GM23338 (cell line): ENCODE measurements at regions not wholly inside any gene's neighbourhood (a gene's known extent, or its start where the extent isn't known, plus 50 kb on each side); places are given as distances from the start of the nearest gene placed in this dataset.

Source experiments
- ATAC-seq: fragments of 200-7000 bp; cut with Tn5 transposase; 3 replicates; pipeline ENCODE4 v1.9.1; 2020
- DNase-seq: peaks from one replicate; pipeline ENCODE4 v3.0.0-alpha.2; 2015; ENCODE audit warnings: low spot score
- H2AFZ ChIP-seq: fragments of 200-600 bp; sonication (generic); 2 replicates; pipeline ENCODE4 v1.8.0; 2016; ENCODE audit warnings: antibody characterized with exemption, mild to moderate bottlenecking, moderate library complexity
- H3F3A ChIP-seq: fragments of 200-600 bp; sonication (generic); replicated peaks from 2 replicates; pipeline ENCODE4 v1.8.0; 2017; ENCODE audit warnings: antibody characterized with exemption, mixed run types, low read depth
- H3K27ac ChIP-seq: fragments of 200-600 bp; sonication (generic); 2 replicates; pipeline ENCODE4 v1.6.1; 2016; ENCODE audit warnings: low read depth
- H3K27me3 ChIP-seq: fragments of 200-600 bp; sonication (generic); 2 replicates; pipeline ENCODE4 v1.8.0; 2016; ENCODE audit warnings: mild to moderate bottlenecking, mixed run types, moderate library complexity; ENCODE audit not compliant: insufficient read depth
- H3K36me3 ChIP-seq: fragments of 200-600 bp; sonication (generic); 2 replicates; pipeline ENCODE4 v1.8.0; 2016; ENCODE audit warnings: mild to moderate bottlenecking; ENCODE audit not compliant: insufficient read depth
- H3K4me1 ChIP-seq: fragments of 200-600 bp; sonication (generic); 2 replicates; pipeline ENCODE4 v1.8.0; 2016; ENCODE audit warnings: mild to moderate bottlenecking, moderate library complexity; ENCODE audit not compliant: insufficient read depth
- H3K4me2 ChIP-seq: fragments of 200-600 bp; sonication (generic); 2 replicates; pipeline ENCODE4 v1.7.1; 2017; ENCODE audit warnings: mixed run types
- H3K4me3 ChIP-seq: fragments of 200-600 bp; sonication (generic); 2 replicates; pipeline ENCODE4 v1.6.1; 2016; ENCODE audit warnings: mixed run types
- H3K79me2 ChIP-seq: fragments of 200-600 bp; sonication (generic); replicated peaks from 2 replicates; pipeline ENCODE4 v1.8.0; 2017; ENCODE audit warnings: mild to moderate bottlenecking; ENCODE audit not compliant: insufficient read depth
- H3K9me2 ChIP-seq: fragments of 200-600 bp; sonication (generic); 2 replicates; pipeline ENCODE4 v1.8.0; 2017; ENCODE audit not compliant: insufficient read depth
- H4K20me1 ChIP-seq: fragments of 200-600 bp; sonication (generic); replicated peaks from 2 replicates; pipeline ENCODE4 v1.8.0; 2017; ENCODE audit warnings: mild to moderate bottlenecking; ENCODE audit not compliant: insufficient read depth
- H3K27ac Mint-ChIP-seq: 2 replicates; pipeline ENCODE4 v1.8.0; 2020; ENCODE audit warnings: inconsistent platforms, mild to moderate bottlenecking, moderate library complexity, mixed read lengths
- H3K27me3 Mint-ChIP-seq: 3 replicates; pipeline ENCODE4 v1.8.0; 2022; ENCODE audit warnings: low read depth, mild to moderate bottlenecking, moderate library complexity, mixed read lengths, inconsistent platforms; ENCODE audit not compliant: insufficient read depth, poor library complexity
- H3K36me3 Mint-ChIP-seq: 3 replicates; pipeline ENCODE4 v1.8.0; 2021; ENCODE audit warnings: low read depth, mild to moderate bottlenecking, inconsistent platforms, moderate library complexity, mixed read lengths
- H3K4me1 Mint-ChIP-seq: 3 replicates; pipeline ENCODE4 v1.8.0; 2020; ENCODE audit warnings: mild to moderate bottlenecking, inconsistent platforms, mixed read lengths
- H3K4me3 Mint-ChIP-seq: 3 replicates; pipeline ENCODE4 v1.8.0; 2021; ENCODE audit warnings: moderate library complexity, mild to moderate bottlenecking, inconsistent platforms, mixed read lengths
- H3K9me3 Mint-ChIP-seq: 3 replicates; pipeline ENCODE4 v1.8.0; 2020; ENCODE audit warnings: moderate library complexity, mild to moderate bottlenecking, inconsistent platforms, mixed read lengths
- CREB1 ChIP-seq: fragments of 250-450 bp; sonication (Bioruptor Pico); IDR thresholded peaks from 2 replicates; pipeline ENCODE4 v1.5.0; 2020; ENCODE audit warnings: low read depth, mild to moderate bottlenecking, moderate library complexity
- CTCF ChIP-seq, 2 experiments: fragments of 200-600 bp in 1 of 2; sonication (generic) in 1 of 2; conservative IDR thresholded peaks; 2 replicates each; pipeline versions ENCODE4 v1.5.1 to v1.6.1; 2016 to 2017; ENCODE audit warnings: antibody characterized with exemption in 2 of 2, low read depth in 2 of 2, mild to moderate bottlenecking in 2 of 2, moderate library complexity in 1 of 2
- ETS1 ChIP-seq: IDR thresholded peaks from 2 replicates; pipeline ENCODE4 v1.6.1; 2016; ENCODE audit warnings: antibody characterized with exemption
- EZH2 ChIP-seq: fragments of 200-600 bp; sonication (generic); IDR thresholded peaks from one replicate; pipeline ENCODE4 v1.8.0; 2017; ENCODE audit warnings: antibody characterized with exemption, mild to moderate bottlenecking, low read depth; ENCODE audit not compliant: unreplicated experiment
- EZH2phosphoT487 ChIP-seq: fragments of 200-600 bp; sonication (generic); IDR thresholded peaks from one replicate; pipeline ENCODE4 v1.8.1; 2018; ENCODE audit warnings: antibody characterized with exemption; ENCODE audit not compliant: unreplicated experiment
- JUNB ChIP-seq: IDR thresholded peaks from one replicate; pipeline ENCODE4 v1.6.1; 2016; ENCODE audit warnings: antibody characterized with exemption; ENCODE audit not compliant: unreplicated experiment
- NANOG ChIP-seq: IDR thresholded peaks from 2 replicates; pipeline ENCODE4 v1.6.1; 2016; ENCODE audit warnings: antibody characterized with exemption, borderline replicate concordance
- POLR2AphosphoS5 ChIP-seq: IDR thresholded peaks from 2 replicates; pipeline ENCODE4 v1.6.1; 2016; ENCODE audit warnings: antibody characterized with exemption, low read depth
- REST ChIP-seq: IDR thresholded peaks from one replicate; pipeline ENCODE4 v1.6.1; 2018; ENCODE audit warnings: antibody characterized with exemption; ENCODE audit not compliant: unreplicated experiment
- STAT1 ChIP-seq: IDR thresholded peaks from one replicate; pipeline ENCODE4 v1.6.1; 2016; ENCODE audit warnings: antibody characterized with exemption; ENCODE audit not compliant: unreplicated experiment
- ZNF114 ChIP-seq: fragments of 250-450 bp; sonication (Bioruptor Pico); IDR thresholded peaks from 2 replicates; pipeline ENCODE4 v1.5.0; 2020; ENCODE audit warnings: mild to moderate bottlenecking, moderate library complexity
- ZNF331 ChIP-seq: fragments of 250-450 bp; sonication (Bioruptor Pico); IDR thresholded peaks from 2 replicates; pipeline ENCODE4 v1.5.0; 2020; ENCODE audit warnings: low read depth, mild to moderate bottlenecking, moderate library complexity
- ZNF462 ChIP-seq: fragments of 250-450 bp; sonication (Bioruptor Pico); IDR thresholded peaks from 2 replicates; pipeline ENCODE4 v1.5.0; 2020; ENCODE audit warnings: mild to moderate bottlenecking, moderate library complexity

GRCh38 chr1:60842304-60842703 lies 240.1 kb upstream of the NFIA start:
- Histone ChIP-seq H3K36me3 (no peaks in the 10 kb centered on the region), H3K4me1 (peaks cover under 1% of the 10 kb centered on the region), H3K27me3 (no peaks in the 10 kb centered on the region), H3K27ac (no peak overlapping the region), H3K9me2 (peaks cover 4% of the 10 kb centered on the region; the same call in 1 of the 2 replicates), H4K20me1 (no peaks in the 10 kb centered on the region), H3K79me2 (no peaks in the 10 kb centered on the region), H3F3A (no peaks in the 10 kb centered on the region), H3K4me2 (no peak overlapping the region), H2AFZ (no peak overlapping the region), H3K4me3 (no peak overlapping the region)
- H3K27ac Mint-ChIP-seq = no peak overlapping the region
- no peak for TF ChIP-seq STAT1
- TF ChIP-seq CTCF (conservative IDR thresholded peaks at IDR 0.05; ENCODE audit: low read depth in 2 of 2) = no peak
- no peak for TF ChIP-seq EZH2phosphoT487
- no peak for TF ChIP-seq NANOG
- no peak for TF ChIP-seq POLR2AphosphoS5
- no peak for TF ChIP-seq ETS1
- TF ChIP-seq ZNF331 (CRISPR knock-in tag) = no peak
- TF ChIP-seq REST = no peak
- no peak for TF ChIP-seq ZNF462 (CRISPR knock-in tag)
- TF ChIP-seq CREB1 = no peak
- no peak for TF ChIP-seq EZH2
- TF ChIP-seq JUNB = no peak
- no peak for TF ChIP-seq ZNF114 (CRISPR knock-in tag)
- peaks cover 19% of the 10 kb centered on the region for H3K9me3 Mint-ChIP-seq
- no peaks in the 10 kb centered on the region for H3K4me1 Mint-ChIP-seq
- H3K27me3 Mint-ChIP-seq = no peaks in the 10 kb centered on the region
- H3K4me3 Mint-ChIP-seq = no peak overlapping the region
- ATAC-seq (no peak), DNase-seq (no peak)
- peaks cover 13% of the 10 kb centered on the region; the same call in 2 of the 3 replicates for H3K36me3 Mint-ChIP-seq
